COR-L47 (cell line): ENCODE measurements at regions not wholly inside any gene's neighbourhood (a gene's known extent, or its start where the extent isn't known, plus 50 kb on each side); places are given as distances from the start of the nearest gene placed in this dataset.

Experiments
- DNase-seq: peaks from one replicate; lab custom pipeline; 2025; lab: John Stamatoyannopoulos, UW

- DNase-seq = peak; percentile 93
Observed at GRCh38 chr4:63620271-63620670, 789.0 kb downstream of the TECRL start.

GRCh38 chr4:63619771-63620170 lies 789.5 kb downstream of the TECRL start:
- DNase-seq = no peak

- peak; percentile 13 for DNase-seq
Observed at GRCh38 chr4:63618883-63619718, 790.1 kb downstream of the TECRL start.

GRCh38 chr4:63607169-63607872 lies 801.9 kb downstream of the TECRL start:
- DNase-seq = peak; percentile 71

- DNase-seq = no peak
Observed at GRCh38 chr4:63589796-63590195, 819.5 kb downstream of the TECRL start.

- DNase-seq = no peak
Observed at GRCh38 chr4:63583561-63583960, 825.7 kb downstream of the TECRL start.

- no peak for DNase-seq
Observed at GRCh38 chr4:63583007-63583406, 826.2 kb downstream of the TECRL start.

- DNase-seq = no peak
Observed at GRCh38 chr4:63580796-63581475, 828.3 kb downstream of the TECRL start.

- DNase-seq = no peak
Observed at GRCh38 chr4:63578383-63578782, 830.9 kb downstream of the TECRL start.

- DNase-seq = no peak
Observed at GRCh38 chr4:63566658-63567057, 842.6 kb downstream of the TECRL start.

GRCh38 chr4:63563288-63564014 lies 845.8 kb downstream of the TECRL start:
- DNase-seq = peak; percentile 24

GRCh38 chr4:63558709-63559108 lies 850.5 kb downstream of the TECRL start:
- no peak for DNase-seq

GRCh38 chr4:63556332-63556731 lies 852.9 kb downstream of the TECRL start:
- no peak for DNase-seq

GRCh38 chr4:63553123-63553522 lies 856.1 kb downstream of the TECRL start:
- no peak for DNase-seq

- no peak for DNase-seq
Observed at GRCh38 chr4:63541828-63542227, 867.4 kb downstream of the TECRL start.

- no peak for DNase-seq
Observed at GRCh38 chr4:63529581-63530337, 879.5 kb downstream of the TECRL start.

GRCh38 chr4:63528256-63528991 lies 880.8 kb downstream of the TECRL start:
- peak; percentile 3 for DNase-seq

- no peak for DNase-seq
Observed at GRCh38 chr4:63526251-63526650, 883.0 kb downstream of the TECRL start.

- DNase-seq = no peak
Observed at GRCh38 chr4:63524764-63525163, 884.5 kb downstream of the TECRL start.

GRCh38 chr4:63505714-63506460 lies 903.4 kb downstream of the TECRL start:
- DNase-seq = no peak
